ENCODE measurements at regions not wholly inside any gene's neighbourhood (a gene's known extent, or its start where the extent isn't known, plus 50 kb on each side); places are given as distances from the start of the nearest gene placed in this dataset.
A peak's percentile ranks its signal among the peaks of the same experiment; 100 is the strongest.

- no peak overlapping the region for H3K4me3 ChIP-seq (ENCODE audit: low read depth, low read length)
- peak; percentile 81 for DNase-seq (ENCODE audit: low read depth)
- no peak for TF ChIP-seq CTCF (IDR thresholded peaks at IDR 0.05; ENCODE audit: insufficient read depth, low read depth, low read length, missing control alignments)
Measured at GRCh38 chr6:27582928-27583725, 110.2 kb upstream of the ZNF184 start.

- TF ChIP-seq CTCF (IDR thresholded peaks at IDR 0.05; ENCODE audit: insufficient read depth, low read depth, low read length, missing control alignments): no peak
- H3K4me3 ChIP-seq (ENCODE audit: low read depth, low read length): no peak overlapping the region
- DNase-seq (ENCODE audit: low read depth): no peak
Measured at GRCh38 chr6:27579973-27580372, 107.1 kb upstream of the ZNF184 start.

GRCh38 chr6:27577922-27578321 lies 105.0 kb upstream of the ZNF184 start:
- no peak for TF ChIP-seq CTCF (IDR thresholded peaks at IDR 0.05; ENCODE audit: insufficient read depth, low read depth, low read length, missing control alignments)
- H3K4me3 ChIP-seq (ENCODE audit: low read depth, low read length): no peak overlapping the region
- no peak for DNase-seq (ENCODE audit: low read depth)

- TF ChIP-seq CTCF (IDR thresholded peaks at IDR 0.05; ENCODE audit: insufficient read depth, low read depth, low read length, missing control alignments): no peak
- no peak overlapping the region for H3K4me3 ChIP-seq (ENCODE audit: low read depth, low read length)
- peak; percentile 73 for DNase-seq (ENCODE audit: low read depth)
Measured at GRCh38 chr6:27575594-27576361, 102.9 kb upstream of the ZNF184 start.

- TF ChIP-seq CTCF (IDR thresholded peaks at IDR 0.05; ENCODE audit: insufficient read depth, low read depth, low read length, missing control alignments): no peak
- no peak overlapping the region for H3K4me3 ChIP-seq (ENCODE audit: low read depth, low read length)
- no peak for DNase-seq (ENCODE audit: low read depth)
Measured at GRCh38 chr6:27568226-27568897, 95.5 kb upstream of the ZNF184 start.

GRCh38 chr6:27565839-27566779 lies 93.2 kb upstream of the ZNF184 start:
- peak; percentile 59 for DNase-seq (ENCODE audit: low read depth)
- peak overlapping the region; percentile 43 for H3K4me3 ChIP-seq (ENCODE audit: low read depth, low read length)
- TF ChIP-seq CTCF (IDR thresholded peaks at IDR 0.05; ENCODE audit: insufficient read depth, low read depth, low read length, missing control alignments): peak; percentile 29
